IMR-90 (cell line): ENCODE measurements at regions not wholly inside any gene's neighbourhood (a gene's known extent, or its start where the extent isn't known, plus 50 kb on each side); places are given as distances from the start of the nearest gene placed in this dataset.

ENCODE experiments used
- BHLHE40 ChIP-seq: fragments of 150-350 bp; IDR thresholded peaks from 2 replicates; pipeline ENCODE4 v1.6.1; 2016; ENCODE audit warnings: mild to moderate bottlenecking, low read depth, low read length
- CTCF ChIP-seq: conservative IDR thresholded peaks from 2 replicates; pipeline ENCODE4 v1.5.1; 2012; ENCODE audit warnings: mild to moderate bottlenecking, low read depth, low read length, improper control_type of control experiment
- MAFK ChIP-seq: IDR thresholded peaks from 2 replicates; pipeline ENCODE4 v1.6.1; 2012; ENCODE audit warnings: low read depth, low read length, improper control_type of control experiment
- MAZ ChIP-seq: IDR thresholded peaks from 2 replicates; pipeline ENCODE4 v1.6.1; 2012; ENCODE audit warnings: low read depth, mild to moderate bottlenecking, low read length, improper control_type of control experiment, moderate library complexity, borderline replicate concordance
- SMC3 ChIP-seq: fragments of 150-350 bp; IDR thresholded peaks from 2 replicates; pipeline ENCODE4 v1.6.1; 2016; ENCODE audit warnings: low read depth, mild to moderate bottlenecking, antibody characterized with exemption, low read length, moderate library complexity

GRCh38 chr3:76859596-76859995, 180.3 kb upstream of the ROBO2 start:
- TF ChIP-seq CTCF, result no peak
- no peak for TF ChIP-seq MAZ
- no peak for TF ChIP-seq SMC3
- TF ChIP-seq MAFK, result no peak
- no peak for TF ChIP-seq BHLHE40
